Ectodermal cell (in vitro differentiated cells): ENCODE measurements at regions not wholly inside any gene's neighbourhood (a gene's known extent, or its start where the extent isn't known, plus 50 kb on each side); places are given as distances from the start of the nearest gene placed in this dataset.

ENCODE experiments used
- H3K27ac ChIP-seq: 2 replicates; pipeline ENCODE4 v1.7.0; 2013; ENCODE audit warnings: mild to moderate bottlenecking, low read depth, low read length; ENCODE audit not compliant: insufficient read depth, poor library complexity, severe bottlenecking
- H3K27me3 ChIP-seq: 2 replicates; pipeline ENCODE4 v1.7.0; 2013; ENCODE audit warnings: mild to moderate bottlenecking, low read length; ENCODE audit not compliant: insufficient read depth, control insufficient read depth, poor library complexity, severe bottlenecking
- H3K36me3 ChIP-seq: one replicate; pipeline ENCODE4 v1.7.0; 2013; ENCODE audit warnings: low read length; ENCODE audit not compliant: control insufficient read depth, insufficient read depth
- H3K4me1 ChIP-seq: one replicate; pipeline ENCODE4 v1.7.0; 2013; ENCODE audit warnings: low read length; ENCODE audit not compliant: control insufficient read depth, insufficient read depth
- H3K4me3 ChIP-seq: 2 replicates; pipeline ENCODE4 v1.7.0; 2013; ENCODE audit warnings: low read depth, low read length, control low read depth; ENCODE audit not compliant: insufficient read depth
- H3K9me3 ChIP-seq: 2 replicates; pipeline ENCODE4 v1.7.0; 2013; ENCODE audit warnings: mild to moderate bottlenecking, low read length, moderate library complexity; ENCODE audit not compliant: control insufficient read depth
- WGBS, 2 experiments: methylation state at CpG; one replicate each; pipeline ENCODE4 v1.1.7; 2013; ENCODE audit warnings: missing lambda C conversion rate in 2 of 2; 5-methylcytosine and 5-hydroxymethylcytosine counted together

GRCh38 chr1:61004262-61005003, 77.9 kb upstream of the NFIA start:
- no peak overlapping the region for H3K27ac ChIP-seq
- H3K27me3 ChIP-seq = peaks cover 3% of the 10 kb centered on the region
- H3K4me3 ChIP-seq = no peak overlapping the region
- H3K4me1 ChIP-seq = peaks cover 17% of the 10 kb centered on the region
- 65 to 73% methylated on average over 4 of the region's 4 CpGs for WGBS, 2 experiments
- H3K36me3 ChIP-seq = no peaks in the 10 kb centered on the region
- no peaks in the 10 kb centered on the region for H3K9me3 ChIP-seq

GRCh38 chr1:61000327-61000726, 82.0 kb upstream of the NFIA start:
- WGBS, 2 experiments = 88 to 90% methylated on average over 3 of the region's 3 CpGs
- Histone ChIP-seq H3K4me1 (peaks cover 10% of the 10 kb centered on the region), H3K27me3 (peaks cover 3% of the 10 kb centered on the region), H3K9me3 (no peaks in the 10 kb centered on the region), H3K36me3 (no peaks in the 10 kb centered on the region), H3K4me3 (no peak overlapping the region), H3K27ac (no peak overlapping the region)

GRCh38 chr1:60998786-60999185, 83.6 kb upstream of the NFIA start:
- no peaks in the 10 kb centered on the region for H3K4me1 ChIP-seq
- H3K9me3 ChIP-seq = no peaks in the 10 kb centered on the region
- H3K36me3 ChIP-seq = no peaks in the 10 kb centered on the region
- H3K27ac ChIP-seq = no peak overlapping the region
- no peak overlapping the region for H3K4me3 ChIP-seq
- no peaks in the 10 kb centered on the region for H3K27me3 ChIP-seq
- WGBS, 2 experiments = 85 to 86% methylated on average over 5 of the region's 5 CpGs

- peaks cover 12% of the 10 kb centered on the region for H3K4me1 ChIP-seq
- H3K36me3 ChIP-seq = no peaks in the 10 kb centered on the region
- no peak overlapping the region for H3K4me3 ChIP-seq
- H3K27ac ChIP-seq = no peak overlapping the region
- no peaks in the 10 kb centered on the region for H3K9me3 ChIP-seq
- no peaks in the 10 kb centered on the region for H3K27me3 ChIP-seq
Measured at GRCh38 chr1:60994828-60995492, 87.4 kb upstream of the NFIA start.

- peaks cover 15% of the 10 kb centered on the region for H3K4me1 ChIP-seq
- no peak overlapping the region for H3K27ac ChIP-seq
- H3K36me3 ChIP-seq = no peaks in the 10 kb centered on the region
- 76 to 86% methylated on average over 3 of the region's 3 CpGs for WGBS, 2 experiments
- no peaks in the 10 kb centered on the region for H3K27me3 ChIP-seq
- no peaks in the 10 kb centered on the region for H3K9me3 ChIP-seq
- H3K4me3 ChIP-seq = no peak overlapping the region
Measured at GRCh38 chr1:60994369-60994768, 88.0 kb upstream of the NFIA start.

GRCh38 chr1:60992165-60992564, 90.2 kb upstream of the NFIA start:
- no peaks in the 10 kb centered on the region for H3K36me3 ChIP-seq
- WGBS, 2 experiments = 89 to 90% methylated on average over 1 of the region's 1 CpG

GRCh38 chr1:60990714-60991090, 91.7 kb upstream of the NFIA start:
- no peak overlapping the region for H3K27ac ChIP-seq

More at GRCh38 chr1:60992165-60992564, 90.2 kb upstream of the NFIA start:
- Histone ChIP-seq H3K27ac (no peak overlapping the region), H3K9me3 (no peaks in the 10 kb centered on the region), H3K4me3 (no peak overlapping the region), H3K4me1 (peaks cover 22% of the 10 kb centered on the region), H3K27me3 (no peaks in the 10 kb centered on the region)

GRCh38 chr1:60989749-60990713, 92.3 kb upstream of the NFIA start:
- Histone ChIP-seq H3K4me3 (no peak overlapping the region), H3K27ac (no peak overlapping the region)
- 87 to 89% methylated on average over 7 of the region's 7 CpGs for WGBS, 2 experiments

More at GRCh38 chr1:60990714-60991090, 91.7 kb upstream of the NFIA start:
- WGBS, 2 experiments = 91 to 94% methylated on average over 8 of the region's 8 CpGs
- no peaks in the 10 kb centered on the region for H3K9me3 ChIP-seq
- peaks cover 22% of the 10 kb centered on the region for H3K4me1 ChIP-seq
- no peaks in the 10 kb centered on the region for H3K36me3 ChIP-seq
- H3K4me3 ChIP-seq = no peak overlapping the region
- no peaks in the 10 kb centered on the region for H3K27me3 ChIP-seq

GRCh38 chr1:60988891-60989290, 93.5 kb upstream of the NFIA start:
- WGBS, 2 experiments = 90 to 94% methylated on average over 2 of the region's 2 CpGs
- H3K27ac ChIP-seq = no peak overlapping the region
- H3K4me3 ChIP-seq = no peak overlapping the region
- no peaks in the 10 kb centered on the region for H3K9me3 ChIP-seq
- H3K27me3 ChIP-seq = no peaks in the 10 kb centered on the region
- no peaks in the 10 kb centered on the region for H3K36me3 ChIP-seq
- peaks cover 22% of the 10 kb centered on the region for H3K4me1 ChIP-seq

More at GRCh38 chr1:60989749-60990713, 92.3 kb upstream of the NFIA start:
- H3K36me3 ChIP-seq = no peaks in the 10 kb centered on the region
- peaks cover 22% of the 10 kb centered on the region for H3K4me1 ChIP-seq
- H3K27me3 ChIP-seq = no peaks in the 10 kb centered on the region
- H3K9me3 ChIP-seq = no peaks in the 10 kb centered on the region

- Histone ChIP-seq H3K27me3 (no peaks in the 10 kb centered on the region), H3K27ac (no peak overlapping the region), H3K36me3 (no peaks in the 10 kb centered on the region), H3K9me3 (no peaks in the 10 kb centered on the region), H3K4me3 (no peak overlapping the region), H3K4me1 (peaks cover 22% of the 10 kb centered on the region)
- 91 to 95% methylated on average over 3 of the region's 3 CpGs for WGBS, 2 experiments
Measured at GRCh38 chr1:60987904-60988303, 94.5 kb upstream of the NFIA start.
